ENCODE measurements at regions not wholly inside any gene's neighbourhood (a gene's known extent, or its start where the extent isn't known, plus 50 kb on each side); places are given as distances from the start of the nearest gene placed in this dataset.

DNA sequence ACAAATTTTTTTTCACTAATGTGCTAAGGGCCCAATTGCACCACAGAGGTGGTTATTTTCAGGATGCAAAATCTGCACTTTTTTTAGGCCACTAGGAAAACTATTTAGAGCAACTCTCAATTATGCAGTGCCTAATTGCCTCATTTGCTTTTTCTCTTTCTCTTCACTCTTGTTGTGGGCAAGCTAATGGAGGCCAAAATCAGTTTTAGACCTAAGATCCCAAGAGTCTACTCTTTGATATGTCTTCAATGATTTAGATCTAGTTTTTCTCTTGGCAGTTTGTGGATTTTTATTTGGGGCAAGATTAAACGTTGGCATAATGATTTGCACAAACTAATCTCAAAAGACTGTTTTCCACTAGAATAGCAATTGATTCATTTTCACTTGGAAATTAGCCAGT lies 1996.9 kb downstream of the LRRC4C start:
- no peak overlapping the region for H3K9ac ChIP-seq (ENCODE audit: low read length)
- no peaks in the 10 kb centered on the region for H3K36me3 ChIP-seq (ENCODE audit: insufficient read depth, low read length)
- H3K27ac ChIP-seq (ENCODE audit: low read length) = no peak overlapping the region
- H2AFZ ChIP-seq (ENCODE audit: low read depth, low read length) = no peak overlapping the region
- H4K20me1 ChIP-seq (ENCODE audit: insufficient read depth) = no peaks in the 10 kb centered on the region
- no peaks in the 10 kb centered on the region for H3K27me3 ChIP-seq (ENCODE audit: insufficient read depth, low read depth, low read length)
- no peaks in the 10 kb centered on the region for H3K9me3 ChIP-seq (ENCODE audit: low read length)
- TF ChIP-seq SMC3 (conservative IDR thresholded peaks at IDR 0.05; ENCODE audit: poor library complexity) (no peak), TAF1 (IDR thresholded peaks at IDR 0.05; ENCODE audit: low read depth) (no peak), POLR2AphosphoS5 (IDR thresholded peaks at IDR 0.05) (no peak), RAD21 (conservative IDR thresholded peaks at IDR 0.05) (no peak), REST (IDR thresholded peaks at IDR 0.05; ENCODE audit: borderline replicate concordance) (no peak), MXI1 (conservative IDR thresholded peaks at IDR 0.05; ENCODE audit: poor library complexity, severe bottlenecking) (no peak), EZH2 (IDR thresholded peaks at IDR 0.05; ENCODE audit: borderline replicate concordance, insufficient read depth, low read length, poor library complexity, severe bottlenecking) (no peak), EP300 (conservative IDR thresholded peaks at IDR 0.05; ENCODE audit: poor library complexity, severe bottlenecking) (no peak)
- TF ChIP-seq, protein P1, sequence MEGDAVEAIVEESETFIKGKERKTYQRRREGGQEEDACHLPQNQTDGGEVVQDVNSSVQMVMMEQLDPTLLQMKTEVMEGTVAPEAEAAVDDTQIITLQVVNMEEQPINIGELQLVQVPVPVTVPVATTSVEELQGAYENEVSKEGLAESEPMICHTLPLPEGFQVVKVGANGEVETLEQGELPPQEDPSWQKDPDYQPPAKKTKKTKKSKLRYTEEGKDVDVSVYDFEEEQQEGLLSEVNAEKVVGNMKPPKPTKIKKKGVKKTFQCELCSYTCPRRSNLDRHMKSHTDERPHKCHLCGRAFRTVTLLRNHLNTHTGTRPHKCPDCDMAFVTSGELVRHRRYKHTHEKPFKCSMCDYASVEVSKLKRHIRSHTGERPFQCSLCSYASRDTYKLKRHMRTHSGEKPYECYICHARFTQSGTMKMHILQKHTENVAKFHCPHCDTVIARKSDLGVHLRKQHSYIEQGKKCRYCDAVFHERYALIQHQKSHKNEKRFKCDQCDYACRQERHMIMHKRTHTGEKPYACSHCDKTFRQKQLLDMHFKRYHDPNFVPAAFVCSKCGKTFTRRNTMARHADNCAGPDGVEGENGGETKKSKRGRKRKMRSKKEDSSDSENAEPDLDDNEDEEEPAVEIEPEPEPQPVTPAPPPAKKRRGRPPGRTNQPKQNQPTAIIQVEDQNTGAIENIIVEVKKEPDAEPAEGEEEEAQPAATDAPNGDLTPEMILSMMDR (IDR thresholded peaks at IDR 0.05; ENCODE audit: poor library complexity, severe bottlenecking) = no peak
- H3F3A ChIP-seq (ENCODE audit: insufficient read depth, low read length, poor library complexity, severe bottlenecking) = no peaks in the 10 kb centered on the region
- no peaks in the 10 kb centered on the region for H3K79me2 ChIP-seq (replicated peaks; ENCODE audit: insufficient read depth, low read length)
- H3K4me3 ChIP-seq (ENCODE audit: low read length) = no peak overlapping the region
- no peaks in the 10 kb centered on the region for H3K9me2 ChIP-seq (ENCODE audit: insufficient read depth, low read length)
- H3K4me2 ChIP-seq (ENCODE audit: low read length) = no peak overlapping the region

DNA sequence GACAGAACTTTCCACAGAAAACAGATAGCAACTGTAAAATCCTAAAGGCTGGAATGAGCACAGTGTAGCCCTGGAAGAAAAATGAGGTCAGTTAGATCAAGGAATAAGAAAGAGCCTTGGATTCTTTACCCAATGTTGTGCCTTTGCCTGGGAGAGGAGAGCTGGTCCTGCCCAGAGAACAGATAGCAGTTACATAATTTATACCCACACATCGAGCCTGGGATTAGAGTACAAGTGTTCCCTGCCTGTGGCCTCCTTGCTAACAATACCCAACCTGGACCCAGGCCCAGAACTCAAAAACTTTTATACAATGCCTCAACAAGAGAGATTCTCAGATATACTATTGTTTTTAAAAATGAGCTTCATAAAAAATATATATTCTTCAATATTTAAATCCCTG lies 1998.4 kb downstream of the LRRC4C start:
- Histone ChIP-seq H3K36me3 (ENCODE audit: insufficient read depth, low read length) (no peaks in the 10 kb centered on the region), H3K27ac (ENCODE audit: low read length) (no peak overlapping the region), H3F3A (ENCODE audit: insufficient read depth, low read length, poor library complexity, severe bottlenecking) (no peaks in the 10 kb centered on the region), H3K9me3 (ENCODE audit: low read length) (no peaks in the 10 kb centered on the region), H2AFZ (ENCODE audit: low read depth, low read length) (no peak overlapping the region), H3K4me3 (ENCODE audit: low read length) (no peak overlapping the region), H3K27me3 (ENCODE audit: insufficient read depth, low read depth, low read length) (no peaks in the 10 kb centered on the region), H4K20me1 (ENCODE audit: insufficient read depth) (no peaks in the 10 kb centered on the region), H3K4me2 (ENCODE audit: low read length) (no peak overlapping the region), H3K9ac (ENCODE audit: low read length) (no peak overlapping the region), H3K79me2 (replicated peaks; ENCODE audit: insufficient read depth, low read length) (no peaks in the 10 kb centered on the region), H3K9me2 (ENCODE audit: insufficient read depth, low read length) (no peaks in the 10 kb centered on the region)
- TF ChIP-seq POLR2AphosphoS5 (IDR thresholded peaks at IDR 0.05) (no peak), EP300 (conservative IDR thresholded peaks at IDR 0.05; ENCODE audit: poor library complexity, severe bottlenecking) (no peak), MXI1 (conservative IDR thresholded peaks at IDR 0.05; ENCODE audit: poor library complexity, severe bottlenecking) (no peak), SMC3 (conservative IDR thresholded peaks at IDR 0.05; ENCODE audit: poor library complexity) (no peak), TAF1 (IDR thresholded peaks at IDR 0.05; ENCODE audit: low read depth) (no peak), REST (IDR thresholded peaks at IDR 0.05; ENCODE audit: borderline replicate concordance) (no peak), EZH2 (IDR thresholded peaks at IDR 0.05; ENCODE audit: borderline replicate concordance, insufficient read depth, low read length, poor library complexity, severe bottlenecking) (no peak), RAD21 (conservative IDR thresholded peaks at IDR 0.05) (no peak)
- TF ChIP-seq, protein P1 (IDR thresholded peaks at IDR 0.05; ENCODE audit: poor library complexity, severe bottlenecking) = no peak
